HL-60/S4 (cell line): ENCODE measurements at regions not wholly inside any gene's neighbourhood (a gene's known extent, or its start where the extent isn't known, plus 50 kb on each side); places are given as distances from the start of the nearest gene placed in this dataset.
"Not testable (repeated sequence)": the region's sequence is repeated elsewhere in the genome, so short reads cannot be mapped to it uniquely, and the experiment has no call there.

Experiments
- in situ Hi-C: fragments of 300-500 bp; cut with MboI; formaldehyde crosslinking; loops from 2 replicates; pipeline ENCODE4 v1.14.3; 2022; ENCODE audit warnings: low sequenced_read_pairs

DNA sequence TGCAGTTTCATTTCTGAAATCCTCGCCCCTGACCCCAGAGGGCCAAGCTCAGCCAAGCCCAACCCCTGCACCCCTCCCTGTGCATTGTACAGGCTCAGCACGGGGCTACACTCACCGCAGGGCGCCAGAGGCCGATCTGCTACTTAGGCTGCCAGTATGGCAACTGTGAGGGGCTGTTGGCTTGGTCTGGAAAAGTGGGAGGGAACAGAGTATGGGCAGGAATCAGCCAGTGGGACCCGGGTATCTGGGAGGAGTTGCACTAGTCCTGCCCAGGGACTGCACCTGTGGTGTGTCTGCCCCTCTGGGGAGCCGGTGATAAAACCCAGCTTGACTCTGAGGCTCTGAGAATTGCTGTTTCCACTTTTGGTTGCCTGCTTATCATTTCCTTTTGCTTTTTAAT lies 167.4 kb upstream of the KIF2A start:
- in situ Hi-C loops, result no loop called here

DNA sequence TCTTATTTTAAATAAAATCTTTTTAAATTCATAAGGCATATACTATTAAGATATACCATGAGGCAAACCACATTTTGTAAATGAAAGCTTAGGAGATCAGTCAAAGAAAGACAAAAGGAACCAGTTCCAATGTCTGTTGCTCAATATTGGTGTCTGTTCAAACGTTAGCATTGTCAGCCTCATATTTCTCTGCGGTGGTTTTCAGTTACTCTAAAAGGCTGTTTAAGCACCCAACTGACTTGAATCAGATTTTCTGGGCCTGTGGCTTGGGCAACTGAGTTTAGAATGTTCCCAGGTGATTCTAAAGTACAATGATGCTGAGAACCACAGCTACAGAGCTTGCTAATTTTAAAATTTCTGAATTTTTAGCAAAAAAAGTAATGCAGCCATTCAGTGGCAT lies 166.3 kb upstream of the KIF2A start:
- in situ Hi-C loops, result no loop called here

DNA sequence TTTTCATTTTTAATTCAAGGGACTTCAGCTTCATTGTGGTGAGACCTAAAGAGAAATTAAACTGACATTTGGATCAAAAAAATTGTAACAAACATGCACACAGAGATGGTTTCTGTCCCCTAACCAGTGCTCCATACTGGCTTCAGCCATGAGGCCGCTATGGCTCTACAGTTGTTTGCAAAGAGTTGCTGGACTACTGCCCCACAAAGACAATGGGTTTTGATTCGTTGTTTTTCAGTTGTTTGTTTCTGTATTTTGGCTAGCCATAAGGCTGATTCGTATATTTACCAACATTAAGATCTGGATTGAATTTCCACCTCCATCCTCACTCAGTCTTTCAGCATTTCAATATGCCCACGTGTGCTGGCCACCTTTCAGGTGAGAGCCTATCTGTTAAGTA lies 163.7 kb upstream of the KIF2A start:
- in situ Hi-C loops, result no loop called here

GRCh38 chr5:62143268-62144229 lies 162.5 kb upstream of the KIF2A start:
- in situ Hi-C loops, result no loop called here

- in situ Hi-C loops, result no loop called here
Measured at GRCh38 chr5:62144401-62145022, 161.5 kb upstream of the KIF2A start.

GRCh38 chr5:62149879-62150278 lies 156.1 kb upstream of the KIF2A start:
- in situ Hi-C loops, result no loop called here

- in situ Hi-C loops, result no loop called here
Measured at GRCh38 chr5:62152394-62153087, 153.5 kb upstream of the KIF2A start.

DNA sequence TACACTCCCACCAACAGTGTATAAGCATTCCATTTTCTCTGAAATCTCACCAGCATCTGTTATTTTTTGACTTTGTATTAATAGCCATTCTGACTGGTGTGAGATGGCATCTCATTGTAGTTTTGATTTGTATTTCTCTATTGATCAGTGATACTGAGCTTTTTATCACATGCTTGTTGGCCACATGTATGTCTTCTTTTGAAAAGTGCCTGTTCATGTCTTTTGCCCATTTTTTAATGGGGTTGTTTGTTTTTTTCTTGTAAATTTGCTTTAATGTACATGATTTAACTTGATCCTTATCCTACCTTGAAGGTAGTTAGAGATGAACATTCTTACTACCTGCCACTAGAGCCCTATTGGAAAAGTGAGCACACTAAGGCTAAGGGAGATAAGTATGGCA lies 151.2 kb upstream of the KIF2A start:
- in situ Hi-C loops, result no loop called here

DNA sequence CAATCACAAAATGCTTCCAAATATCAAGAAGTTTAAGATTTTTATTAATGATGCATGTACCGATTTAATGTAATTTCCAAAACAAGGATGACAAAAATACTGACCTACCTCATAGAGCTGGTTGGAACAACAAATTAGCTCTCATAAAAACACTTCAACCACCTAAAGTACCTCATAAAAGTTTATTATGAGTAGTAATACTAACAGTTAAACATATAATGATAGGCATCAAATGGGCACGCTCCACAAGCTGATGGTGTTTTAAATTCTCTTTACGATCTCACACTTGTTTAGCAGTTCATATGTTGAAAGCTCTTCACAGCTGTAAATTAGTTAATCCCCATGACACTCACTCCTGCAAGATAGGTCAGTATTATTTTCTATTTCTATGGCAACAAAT lies 150.0 kb upstream of the KIF2A start:
- in situ Hi-C loops, result no loop called here

DNA sequence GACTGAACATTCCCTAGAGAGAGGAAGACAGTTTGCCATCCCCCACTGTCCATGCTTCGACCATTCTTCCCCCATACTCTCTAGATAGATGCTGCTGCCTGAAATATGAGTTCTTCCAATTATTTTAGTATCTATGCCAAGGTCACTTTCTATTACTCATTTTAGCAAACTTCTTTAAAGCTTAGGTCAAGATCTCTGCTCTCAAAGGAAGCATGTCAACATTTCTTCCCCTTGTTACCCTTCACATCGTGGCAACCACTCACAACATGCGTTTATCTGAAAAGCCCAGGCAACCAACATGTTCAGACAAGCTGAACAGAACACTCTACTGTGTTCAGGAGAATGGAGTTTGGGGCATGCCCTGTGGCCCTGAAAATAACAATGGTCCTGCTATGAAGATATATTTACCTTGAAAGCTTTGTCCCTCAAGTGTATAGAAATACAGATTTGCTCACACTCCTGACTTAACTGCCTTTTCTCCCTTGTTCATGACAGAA lies 138.4 kb upstream of the KIF2A start:
- in situ Hi-C loops, result no loop called here

DNA sequence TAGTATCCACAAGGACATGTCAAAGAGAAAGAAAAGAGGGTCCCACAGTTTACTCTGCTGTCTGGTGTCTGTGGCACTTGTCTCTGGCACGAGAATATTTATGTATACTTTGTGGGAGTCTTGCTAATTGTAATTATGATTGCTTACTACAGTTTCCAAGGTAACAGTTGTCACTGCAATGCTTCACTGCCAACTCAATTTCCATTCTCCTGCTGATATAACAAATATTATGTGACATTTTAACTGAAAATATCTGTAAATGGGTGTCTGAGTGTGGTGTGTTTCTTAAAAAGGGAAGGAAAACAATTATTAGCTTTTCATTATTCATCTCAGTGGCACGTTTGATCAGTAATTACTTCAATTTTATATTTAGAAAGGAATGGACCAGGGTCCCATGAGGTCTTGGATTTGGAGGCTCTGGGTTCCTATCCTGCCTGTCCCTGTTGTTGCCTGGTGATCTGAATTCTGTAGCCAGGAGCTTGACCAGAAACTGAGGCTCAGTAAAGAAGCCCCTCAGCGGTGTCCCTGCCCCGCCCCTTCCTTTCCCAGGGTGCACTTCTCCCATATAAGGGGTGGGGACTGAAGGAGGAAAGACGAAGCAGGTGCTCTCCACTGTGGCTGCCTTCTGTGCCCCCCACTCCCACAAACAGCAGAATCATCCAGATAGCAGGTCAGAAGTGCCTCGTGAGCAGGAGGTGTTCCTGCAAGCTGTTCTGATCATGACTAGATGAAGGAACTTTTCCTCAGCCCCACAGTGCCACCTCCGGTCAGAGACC lies 137.3 kb upstream of the KIF2A start:
- in situ Hi-C loops, result no loop called here

DNA sequence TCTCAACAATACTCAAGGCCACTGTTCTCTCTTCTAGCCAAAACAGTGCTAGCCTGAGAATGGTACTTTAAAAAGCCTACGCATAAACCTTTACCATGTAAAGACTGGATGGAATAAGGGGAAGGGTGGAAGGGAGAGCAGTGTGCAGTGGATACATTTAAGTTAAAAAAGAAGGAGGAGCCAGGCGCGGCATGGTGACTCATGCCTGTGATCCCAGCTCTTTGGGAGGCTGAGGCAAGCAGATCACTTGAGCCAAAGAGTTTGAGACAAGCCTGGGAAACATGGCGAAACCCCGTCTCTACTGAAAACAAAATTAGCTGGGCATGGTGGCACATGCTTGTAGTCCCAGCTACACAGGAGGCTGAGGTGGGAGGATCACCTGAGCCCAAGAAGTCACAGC lies 127.7 kb upstream of the KIF2A start:
- in situ Hi-C loops, result no loop called here

- in situ Hi-C loops, result no loop called here
Measured at GRCh38 chr5:62182802-62183201, 123.2 kb upstream of the KIF2A start.

DNA sequence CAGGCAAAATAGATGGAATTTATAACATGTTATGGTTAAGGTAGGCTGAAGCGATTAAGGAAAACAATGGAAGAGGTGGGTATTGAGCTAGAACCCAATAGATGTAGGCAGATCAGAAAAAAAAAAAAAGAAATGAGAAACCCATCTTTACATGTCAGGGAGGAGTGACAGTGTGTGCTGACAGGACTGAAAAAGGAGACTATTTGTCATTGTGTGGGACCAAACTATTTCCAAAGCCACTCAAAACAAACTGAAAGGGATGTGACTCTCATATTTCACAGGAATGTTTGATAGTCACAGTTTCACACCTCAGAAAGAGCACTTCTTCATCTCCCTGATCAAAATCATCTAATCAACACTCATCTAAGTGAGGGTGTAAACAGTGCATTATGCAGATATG lies 122.3 kb upstream of the KIF2A start:
- in situ Hi-C loops, result no loop called here

DNA sequence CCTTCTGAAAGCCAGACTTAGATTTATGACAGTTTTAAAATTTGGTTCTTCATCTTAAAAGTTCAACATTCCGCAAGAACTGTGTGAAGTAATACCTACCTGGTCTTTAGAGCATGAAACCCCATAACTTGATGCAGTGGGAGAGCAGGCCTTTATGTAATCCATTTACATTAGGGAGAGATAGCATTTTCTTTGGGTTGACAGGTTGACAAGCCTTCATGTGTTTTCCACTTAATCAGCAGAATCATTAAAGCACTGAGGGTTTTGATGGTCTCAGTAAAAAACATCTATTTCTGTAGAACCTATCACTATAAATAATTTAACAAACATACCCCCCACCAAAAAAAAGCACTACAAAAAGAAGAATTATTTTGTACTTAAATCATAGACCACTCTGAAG lies 121.6 kb upstream of the KIF2A start:
- in situ Hi-C loops, result no loop called here

GRCh38 chr5:62190173-62190572 lies 115.8 kb upstream of the KIF2A start:
- in situ Hi-C loops, result no loop called here

GRCh38 chr5:62190931-62191330 lies 115.1 kb upstream of the KIF2A start:
- in situ Hi-C loops, result no loop called here

DNA sequence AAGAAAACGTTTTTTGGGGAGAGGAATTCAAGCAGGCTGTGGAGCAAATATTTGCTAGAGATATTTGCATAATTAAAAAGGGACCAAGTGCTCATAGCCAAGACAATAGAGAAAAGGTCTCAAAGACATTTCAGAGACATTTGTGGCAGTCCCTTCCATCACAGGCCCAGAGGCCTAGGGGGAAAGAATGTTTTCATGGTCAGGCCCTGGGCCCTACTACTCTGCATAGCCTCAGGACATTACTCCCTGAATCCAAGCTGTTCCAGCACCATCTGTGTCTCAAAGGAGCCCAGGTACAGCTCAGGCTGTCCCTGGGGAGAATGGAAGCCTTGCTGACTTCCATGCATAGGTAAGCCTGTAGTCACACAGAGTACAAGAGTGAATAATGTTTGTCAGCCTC lies 113.0 kb upstream of the KIF2A start:
- in situ Hi-C loops, result no loop called here

DNA sequence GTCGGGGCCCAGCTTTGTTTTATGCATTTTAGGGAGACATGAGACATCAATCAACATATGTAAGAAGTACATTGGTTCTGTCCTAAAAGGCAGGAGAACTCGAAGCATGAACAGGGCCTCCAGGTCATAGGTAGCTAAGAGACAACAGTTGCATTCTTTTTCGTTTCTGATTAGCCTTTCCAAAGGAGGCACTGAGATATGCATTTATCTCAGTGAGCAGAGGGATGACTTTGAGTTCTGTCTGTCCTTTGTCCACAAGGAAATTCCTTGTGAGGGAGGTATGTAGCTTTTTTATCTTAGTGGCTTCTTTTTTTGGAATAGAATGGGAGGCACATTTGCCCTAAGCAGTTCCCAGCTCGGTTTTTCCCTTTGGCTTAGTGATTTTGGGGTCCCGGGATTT lies 109.5 kb upstream of the KIF2A start:
- in situ Hi-C loops, result not testable (repeated sequence)

DNA sequence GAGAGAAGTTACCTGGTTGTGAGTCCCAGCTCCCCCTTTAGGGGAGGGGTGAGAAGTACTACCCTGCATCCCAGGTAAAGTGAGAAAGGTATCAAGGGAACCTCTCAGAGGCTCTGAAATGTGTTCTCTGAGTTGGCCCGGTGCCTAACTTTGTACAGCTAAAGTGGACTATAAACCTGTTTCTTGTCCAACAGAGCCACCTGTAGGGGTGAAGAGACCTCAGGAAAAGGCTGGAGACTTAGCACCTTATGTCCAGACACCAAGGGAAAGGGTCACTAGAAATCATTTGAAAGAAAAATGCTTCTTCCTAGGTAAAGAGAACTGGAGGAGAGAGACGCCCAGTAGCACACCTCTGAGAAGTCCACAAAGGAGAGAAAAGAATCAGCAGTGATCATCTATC lies 108.3 kb upstream of the KIF2A start:
- in situ Hi-C loops, result no loop called here

GRCh38 chr5:62198421-62198820 lies 107.6 kb upstream of the KIF2A start:
- in situ Hi-C loops, result no loop called here
